ENCODE measurements at regions not wholly inside any gene's neighbourhood (a gene's known extent, or its start where the extent isn't known, plus 50 kb on each side); places are given as distances from the start of the nearest gene placed in this dataset.

GRCh38 chr12:130066742-130067141 is 95.5 kb upstream of the FZD10 start:
- no peaks in the 10 kb centered on the region for H3K23me2 ChIP-seq (ENCODE audit: low read depth, low read length)
- no peak overlapping the region for H2BK120ac ChIP-seq (replicated peaks; ENCODE audit: low read depth, low read length)
- no peak overlapping the region for H2BK12ac ChIP-seq (ENCODE audit: low read depth, low read length)
- peaks cover 0 to 2% of the 10 kb centered on the region in 2 experiments for H4K20me1 ChIP-seq (replicated peaks in 1 of 2; ENCODE audit: control insufficient read depth in 1 of 2, insufficient read depth in 2 of 2, low read length in 2 of 2)
- H3K14ac ChIP-seq (ENCODE audit: insufficient read length): no peak overlapping the region
- no peak for DNase-seq (ENCODE audit: low read depth in 1 of 2, low spot score in 2 of 2)
- H2AFZ ChIP-seq (ENCODE audit: low read length): no peak overlapping the region
- ChIA-PET CTCF (ENCODE audit: partially characterized antibody) (interaction anchor here (0.9 to 1.9 kb wide), 8 partner anchors 9 to 264 kb away, joined by 3 to 8 read pairs (median 3); no protein-coding TSS in a partner anchor), POLR2A (ENCODE audit: partially characterized antibody) (no interaction called here)
- H3K79me2 ChIP-seq (ENCODE audit: control insufficient read depth in 1 of 2, insufficient read depth in 2 of 2, low read length in 2 of 2): no peaks in the 10 kb centered on the region
- 89% methylated on average over 5 of the region's 5 CpGs; no CpG with 5 or more reads in 1 of the 2 experiments for WGBS, 2 experiments (ENCODE audit: extremely low coverage in 1 of 2, insufficient coverage in 1 of 2, insufficient read length in 1 of 2, insufficient replicate concordance in 2 of 2, low coverage in 1 of 2, low lambda C conversion rate in 2 of 2, missing lambda C conversion rate in 1 of 2)
- no peak overlapping the region for H3K18ac ChIP-seq (ENCODE audit: extremely low read depth, low read length)
- no peaks in the 10 kb centered on the region for H3K36me3 ChIP-seq (ENCODE audit: control insufficient read depth in 2 of 4, insufficient read depth in 4 of 4, low read length in 3 of 4)
- no peak overlapping the region for H3K27ac ChIP-seq (ENCODE audit: low read depth, low read length)
- no peaks in the 10 kb centered on the region; a peak in 1 of 7 replicates for H3K4me1 ChIP-seq (replicated peaks in 1 of 4; ENCODE audit: control insufficient read depth in 3 of 4, insufficient read depth in 4 of 4, low read length in 3 of 4)
- no peaks in the 10 kb centered on the region for H3K79me1 ChIP-seq (ENCODE audit: low read depth, low read length)
- H3K9ac ChIP-seq (replicated peaks in 1 of 4; ENCODE audit: extremely low read depth in 1 of 4, low read depth in 3 of 4, low read length in 3 of 4): no peak overlapping the region
- H4K8ac ChIP-seq (ENCODE audit: extremely low read depth, insufficient read depth, low read length): no peak overlapping the region
- H3K27me3 ChIP-seq (replicated peaks in 1 of 4; ENCODE audit: control insufficient read depth in 3 of 4, extremely low read depth in 1 of 4, insufficient read depth in 3 of 4, low read length in 3 of 4): peaks cover 0 to 13% (median 0%) of the 10 kb centered on the region in 4 experiments; a peak in 4 of 7 replicates
- H4K5ac ChIP-seq (ENCODE audit: insufficient read length, low read depth, low read length): no peak overlapping the region
- no peak overlapping the region for H2AK5ac ChIP-seq (ENCODE audit: low read depth, low read length)
- H3K4ac ChIP-seq (replicated peaks; ENCODE audit: insufficient read length, low read depth, low read length): no peak overlapping the region
- H3K4me3 ChIP-seq (ENCODE audit: extremely low read depth in 1 of 4, insufficient read depth in 2 of 4, low read depth in 3 of 4, low read length in 4 of 4): no peak overlapping the region
- H3K56ac ChIP-seq (replicated peaks; ENCODE audit: insufficient read length, low read depth, low read length): no peak overlapping the region
- no peak for FAIRE-seq
- H2BK5ac ChIP-seq (ENCODE audit: low read depth, low read length): no peak overlapping the region
- H3K4me2 ChIP-seq (ENCODE audit: insufficient read depth in 1 of 2, low read depth in 2 of 2, low read length in 2 of 2): no peak overlapping the region
- no peak overlapping the region for H4K91ac ChIP-seq (replicated peaks; ENCODE audit: insufficient read length, low read length)
- H3K23ac ChIP-seq (ENCODE audit: insufficient read length): no peak overlapping the region
- no peak overlapping the region for H2BK20ac ChIP-seq (ENCODE audit: low read length)
- no peak overlapping the region for H2BK15ac ChIP-seq (ENCODE audit: low read length)
- H3K9me3 ChIP-seq (ENCODE audit: insufficient read depth in 2 of 2, low read depth in 1 of 2, low read length in 1 of 2): no peaks in the 10 kb centered on the region
- TF ChIP-seq TAF7 (optimal IDR thresholded peaks at IDR 0.05; ENCODE audit: borderline replicate concordance, low read depth, low read length) (no peak), RAD21 (IDR thresholded peaks at IDR 0.05 in 1 of 2, conservative IDR thresholded peaks at IDR 0.05 in 1 of 2; ENCODE audit: low read depth in 2 of 2, low read length in 2 of 2) (no peak), TBP (IDR thresholded peaks at IDR 0.05; ENCODE audit: low read depth, low read length) (no peak), ATF2 (IDR thresholded peaks at IDR 0.05; ENCODE audit: low read length) (no peak), KDM1A (IDR thresholded peaks at IDR 0.05; ENCODE audit: borderline replicate concordance, low read length) (no peak), RNF2 (IDR thresholded peaks at IDR 0.05; ENCODE audit: borderline replicate concordance, low read depth, low read length, missing control alignments, poor library complexity, severe bottlenecking) (no peak), CTBP2 (IDR thresholded peaks at IDR 0.05; ENCODE audit: borderline replicate concordance, insufficient read depth, insufficient read length, low read length) (no peak), JUN (IDR thresholded peaks at IDR 0.05; ENCODE audit: low read depth, low read length) (no peak), MAX (IDR thresholded peaks at IDR 0.05) (no peak), SIRT6 (IDR thresholded peaks at IDR 0.05; ENCODE audit: low read length) (no peak), ZNF274 (IDR thresholded peaks at IDR 0.05; ENCODE audit: borderline replicate concordance, extremely low read depth, low read length) (no peak), BRCA1 (IDR thresholded peaks at IDR 0.05; ENCODE audit: low read depth, low read length) (no peak)

All from H1 (cell line).